Stomach (tissue), 8 donors: ENCODE measurements at regions not wholly inside any gene's neighbourhood (a gene's known extent, or its start where the extent isn't known, plus 50 kb on each side); places are given as distances from the start of the nearest gene placed in this dataset.

Experiments used
- DNase-seq, 2 donors: peaks; one replicate each; pipeline versions ENCODE4 v3.0.0 to v3.0.0-alpha.2; 2013 to 2019
- H3K27ac ChIP-seq, 5 donors: fragments of 200-600 bp in 4 of 5; sonication (generic) in 4 of 5; one replicate each; pipeline ENCODE4 v1.5.1; 2013 to 2019; ENCODE audit warnings: mild to moderate bottlenecking in 1 of 5, moderate library complexity in 1 of 5
- H3K27me3 ChIP-seq, 3 donors: fragments of 200-600 bp; sonication (generic); one replicate each; pipeline ENCODE4 v1.5.1; 2017 to 2019; ENCODE audit warnings: mixed run types in 1 of 3
- H3K36me3 ChIP-seq, 4 donors: fragments of 200-600 bp; sonication (generic); 1 replicate in 3 of 4; 2 replicates in 1 of 4; pipeline ENCODE4 v1.5.1; 2016 to 2019
- H3K4me1 ChIP-seq, 4 donors: fragments of 200-600 bp; sonication (generic); one replicate each; pipeline ENCODE4 v1.5.1; 2016 to 2019
- H3K4me3 ChIP-seq, 4 donors: fragments of 200-600 bp; sonication (generic) in 3 of 4; one replicate each; pipeline ENCODE4 v1.5.1; 2016 to 2019; ENCODE audit warnings: mild to moderate bottlenecking in 1 of 4
- H3K9me3 ChIP-seq, 4 donors: fragments of 200-600 bp; sonication (generic); one replicate each; pipeline ENCODE4 v1.5.1; 2016 to 2019
- CTCF ChIP-seq, 7 experiments: fragments of 450-650 bp in 4 of 7; fragments of 200-600 bp in 3 of 7; sonication (generic) in 3 of 7; IDR thresholded peaks; one replicate each; pipeline ENCODE4 v1.5.1; 2016 to 2019; ENCODE audit warnings: antibody characterized with exemption in 7 of 7, control low read depth in 2 of 7, mild to moderate bottlenecking in 1 of 7
- EP300 ChIP-seq: sonication (generic); formaldehyde crosslinking; IDR thresholded peaks from one replicate; pipeline ENCODE4 v1.6.1; 2017; ENCODE audit warnings: antibody characterized with exemption
- POLR2A ChIP-seq, 4 donors: fragments of 450-650 bp; IDR thresholded peaks; one replicate each; pipeline ENCODE4 v1.6.1; 2016; ENCODE audit warnings: antibody characterized with exemption in 4 of 4, control low read depth in 2 of 4, mild to moderate bottlenecking in 1 of 4, moderate library complexity in 1 of 4
- POLR2AphosphoS5 ChIP-seq, 3 donors: sonication (generic); formaldehyde crosslinking; IDR thresholded peaks; one replicate each; pipeline ENCODE4 v1.6.1; 2016; ENCODE audit warnings: antibody characterized with exemption in 3 of 3
- WGBS, 5 donors: extraction: QIAGEN DNeasy Blood & Tissue Kit in 3 of 5; methylation state at CpG; one replicate each; pipeline versions ENCODE4 v1.1.5 to v1.1.7; 2013 to 2018; 5-methylcytosine and 5-hydroxymethylcytosine counted together
- intact Hi-C: fragments of 100-400 bp; cut with DNase I; formaldehyde crosslinking; loops from one replicate; pipeline ENCODE4 v1.15.1; 2023; ENCODE audit warnings: low total_unique reads
- donor health status: healthy with polysubstance abuse.
- donor health status: Bipolar disorder and iron deficiency.
- donor health status: healthy.

GRCh38 chr7:366161-366803 is 76.3 kb downstream of the FOXL3 start:
- H3K36me3 ChIP-seq, result no peaks in the 10 kb centered on the region
- DNase-seq, result no peak
- no peak overlapping the region for H3K27ac ChIP-seq
- peaks cover 0 to 41% (median 0%) of the 10 kb centered on the region in 3 donors for H3K27me3 ChIP-seq
- TF ChIP-seq POLR2A (IDR thresholded peaks at IDR 0.05), result no peak
- no peak for TF ChIP-seq POLR2AphosphoS5 (IDR thresholded peaks at IDR 0.05)
- TF ChIP-seq EP300, result no peak
- WGBS, 5 donors, result 34 to 60% (median 49%) methylated on average over 18 of the region's 18 CpGs
- no peaks in the 10 kb centered on the region for H3K9me3 ChIP-seq
- H3K4me1 ChIP-seq, result peaks cover 10 to 35% (median 26%) of the 10 kb centered on the region in 4 donors
- intact Hi-C loops, result no loop called here
- no peak overlapping the region for H3K4me3 ChIP-seq

GRCh38 chr7:367351-367901 is 77.5 kb downstream of the FOXL3 start:
- DNase-seq, result no peak

GRCh38 chr7:368651-369475 is 78.9 kb downstream of the FOXL3 start:
- peaks cover 17 to 44% (median 34%) of the 10 kb centered on the region in 4 donors for H3K4me1 ChIP-seq

More at GRCh38 chr7:367351-367901, 77.5 kb downstream of the FOXL3 start:
- H3K27me3 ChIP-seq, result peaks cover 0 to 44% (median 0%) of the 10 kb centered on the region in 3 donors
- intact Hi-C loops, result no loop called here
- peaks cover 4 to 36% (median 25%) of the 10 kb centered on the region in 4 donors for H3K4me1 ChIP-seq
- no peaks in the 10 kb centered on the region for H3K9me3 ChIP-seq
- H3K4me3 ChIP-seq, result no peak overlapping the region
- TF ChIP-seq EP300 (no peak), POLR2A (IDR thresholded peaks at IDR 0.05) (no peak), CTCF (IDR thresholded peaks at IDR 0.05) (no peak), POLR2AphosphoS5 (IDR thresholded peaks at IDR 0.05) (no peak)
- WGBS, 5 donors, result 91 to 97% (median 94%) methylated on average over 3 to 9 of the region's 9 CpGs
- H3K36me3 ChIP-seq, result no peaks in the 10 kb centered on the region
- no peak overlapping the region for H3K27ac ChIP-seq

GRCh38 chr7:369476-370258 is 79.7 kb downstream of the FOXL3 start:
- peaks cover 0 to 32% (median 0%) of the 10 kb centered on the region in 3 donors for H3K27me3 ChIP-seq
- 38 to 66% (median 44%) methylated on average over 21 to 57 of the region's 57 CpGs for WGBS, 5 donors
- H3K36me3 ChIP-seq, result no peaks in the 10 kb centered on the region
- DNase-seq, result peak; percentile 58 to 64
- intact Hi-C loops, result no loop called here
- TF ChIP-seq CTCF (IDR thresholded peaks at IDR 0.05) (peak in 1 of 7 experiments; percentile 10), POLR2AphosphoS5 (IDR thresholded peaks at IDR 0.05) (no peak)
- H3K9me3 ChIP-seq, result no peaks in the 10 kb centered on the region
- peak overlapping the region; percentile 66 to 81 (median 76) for H3K27ac ChIP-seq
- H3K4me3 ChIP-seq, result peak overlapping the region in 2 of 4 donors; percentile 6 to 18
- peaks cover 17 to 52% (median 41%) of the 10 kb centered on the region in 4 donors for H3K4me1 ChIP-seq

More at GRCh38 chr7:368651-369475, 78.9 kb downstream of the FOXL3 start:
- 36 to 58% (median 44%) methylated on average over 29 to 51 of the region's 51 CpGs for WGBS, 5 donors
- H3K27me3 ChIP-seq, result peaks cover 0 to 30% (median 0%) of the 10 kb centered on the region in 3 donors
- H3K27ac ChIP-seq, result peak overlapping the region; percentile 66 to 81 (median 76)
- peak; percentile 29 to 52 for DNase-seq
- TF ChIP-seq EP300, result no peak
- no peak for TF ChIP-seq POLR2A (IDR thresholded peaks at IDR 0.05)
- no peak for TF ChIP-seq POLR2AphosphoS5 (IDR thresholded peaks at IDR 0.05)
- no peak for TF ChIP-seq CTCF (IDR thresholded peaks at IDR 0.05)
- no peaks in the 10 kb centered on the region for H3K9me3 ChIP-seq
- peak overlapping the region in 2 of 4 donors; percentile 9 to 18 for H3K4me3 ChIP-seq
- no peaks in the 10 kb centered on the region for H3K36me3 ChIP-seq
- intact Hi-C loops, result no loop called here
